ENCODE measurements at regions not wholly inside any gene's neighbourhood (a gene's known extent, or its start where the extent isn't known, plus 50 kb on each side); places are given as distances from the start of the nearest gene placed in this dataset.

GRCh38 chr6:71236926-71237434 lies 51.6 kb upstream of the OGFRL1 start:
- WGBS, 2 donors, result 82 to 88% methylated on average over 1 of the region's 1 CpG

GRCh38 chr6:71238351-71238750 lies 50.3 kb upstream of the OGFRL1 start:
- WGBS, 2 donors, result 77 to 78% methylated on average over 1 of the region's 1 CpG
- intact Hi-C loops (cut with DNase I; ENCODE audit: low total_unique reads), result no loop called here
- H3K4me3 ChIP-seq (ENCODE audit: low read depth, poor library complexity, severe bottlenecking), result no peak overlapping the region
- TF ChIP-seq CTCF (IDR thresholded peaks at IDR 0.05) (no peak), POLR2A (IDR thresholded peaks at IDR 0.05) (no peak)
- DNase-seq (ENCODE audit: low spot score in 2 of 2), result no peak

More at GRCh38 chr6:71236926-71237434, 51.6 kb upstream of the OGFRL1 start:
- no peak for DNase-seq (ENCODE audit: low spot score in 2 of 2)
- no peak for TF ChIP-seq POLR2A (IDR thresholded peaks at IDR 0.05)
- intact Hi-C loops (cut with DNase I; ENCODE audit: low total_unique reads), result no loop called here
- no peak overlapping the region for H3K4me3 ChIP-seq (ENCODE audit: low read depth, poor library complexity, severe bottlenecking)

Measured in lower leg skin (tissue), 4 donors.